T-cell (primary cell): ENCODE measurements at regions not wholly inside any gene's neighbourhood (a gene's known extent, or its start where the extent isn't known, plus 50 kb on each side); places are given as distances from the start of the nearest gene placed in this dataset.
"Not testable (repeated sequence)": the region's sequence is repeated elsewhere in the genome, so short reads cannot be mapped to it uniquely, and the experiment has no call there.

Experiments used
- ATAC-seq, 4 experiments: fragments of 200-7000 bp in 3 of 4; fragments of 150-1000 bp in 1 of 4; cut with Tn5 transposase; replicated peaks in 1 of 4; 1 replicate in 3 of 4; 2 replicates in 1 of 4; pipeline ENCODE4 v1.10.0; 2021; ENCODE audit warnings: moderate library complexity in 3 of 4, mild to moderate bottlenecking in 2 of 4, moderate number of reproducible peaks in 1 of 4
- CTCF ChIA-PET, 2 donors: fragments of 300-600 bp; sonication (Branson Sonifier 250); formaldehyde crosslinking; loops; one replicate each; lab custom pipeline; 2022; ENCODE audit warnings: antibody characterized with exemption in 2 of 2; lab: Charles Lee
- POLR2A ChIA-PET, 2 donors: fragments of 300-600 bp; sonication (Branson Sonifier 250); formaldehyde crosslinking; loops; one replicate each; lab custom pipeline; 2022; ENCODE audit warnings: antibody characterized with exemption in 2 of 2; lab: Charles Lee
- DNase-seq, 35 experiments: peaks; one replicate each; pipeline versions ENCODE4 v3.0.0 to v3.0.0-alpha.2; 2013 to 2023
- H3K27ac ChIP-seq: one replicate; pipeline ENCODE4 v1.5.1; 2013; ENCODE audit warnings: low read length
- H3K27me3 ChIP-seq, 2 experiments: replicated peaks in 1 of 2; 1 replicate in 1 of 2; 2 replicates in 1 of 2; pipeline versions ENCODE4 v1.6.1 to v1.7.0; 2013; ENCODE audit warnings: low read length in 1 of 2, mixed read lengths in 1 of 2; ENCODE audit not compliant: control insufficient read depth in 2 of 2, insufficient read depth in 2 of 2; ENCODE audit errors: extremely low read depth in 1 of 2
- H3K36me3 ChIP-seq, 2 donors: 1 replicate in 1 of 2; 2 replicates in 1 of 2; pipeline versions ENCODE4 v1.6.1 to v1.7.0; 2013; ENCODE audit warnings: low read length in 1 of 2; ENCODE audit not compliant: control insufficient read depth in 2 of 2, insufficient read depth in 1 of 2; ENCODE audit errors: extremely low read depth in 1 of 2
- H3K4me1 ChIP-seq, 2 experiments: 1 replicate in 1 of 2; 2 replicates in 1 of 2; pipeline versions ENCODE4 v1.6.1 to v1.7.0; 2013; ENCODE audit warnings: low read length in 2 of 2, mixed read lengths in 1 of 2; ENCODE audit not compliant: insufficient read depth in 2 of 2, control insufficient read depth in 1 of 2; ENCODE audit errors: extremely low read depth in 1 of 2
- H3K4me3 ChIP-seq, 2 donors: 1 replicate in 1 of 2; 2 replicates in 1 of 2; pipeline versions ENCODE4 v1.5.1 to v1.7.0; 2013; ENCODE audit warnings: mild to moderate bottlenecking in 2 of 2, low read length in 1 of 2, moderate library complexity in 1 of 2; ENCODE audit not compliant: control insufficient read depth in 1 of 2; ENCODE audit errors: extremely low read depth in 1 of 2
- H3K9me3 ChIP-seq: 2 replicates; pipeline ENCODE4 v1.7.0; 2013
- H3K27ac Mint-ChIP-seq, 2 donors: one replicate each; pipeline ENCODE4 v1.8.0; 2020 to 2021; ENCODE audit warnings: mild to moderate bottlenecking in 2 of 2, mixed read lengths in 2 of 2
- H3K27me3 Mint-ChIP-seq, 2 donors: one replicate each; pipeline ENCODE4 v1.8.0; 2021 to 2022; ENCODE audit warnings: mixed read lengths in 2 of 2
- H3K36me3 Mint-ChIP-seq: one replicate; pipeline ENCODE4 v1.8.0; 2021; ENCODE audit warnings: mixed read lengths
- H3K4me1 Mint-ChIP-seq, 3 donors: one replicate each; pipeline ENCODE4 v1.8.0; 2020 to 2022; ENCODE audit warnings: mixed read lengths in 3 of 3, mild to moderate bottlenecking in 1 of 3
- H3K4me3 Mint-ChIP-seq, 3 donors: one replicate each; pipeline ENCODE4 v1.8.0; 2020 to 2022; ENCODE audit warnings: mild to moderate bottlenecking in 3 of 3, mixed read lengths in 3 of 3, moderate library complexity in 3 of 3
- H3K9me3 Mint-ChIP-seq, 3 donors: one replicate each; pipeline ENCODE4 v1.8.0; 2020 to 2022; ENCODE audit warnings: mixed read lengths in 3 of 3
- WGBS: methylation state at CpG from one replicate; pipeline ENCODE4 v1.1.5; 2013; ENCODE audit warnings: missing lambda C conversion rate; ENCODE audit not compliant: insufficient coverage; 5-methylcytosine and 5-hydroxymethylcytosine counted together

- ChIA-PET CTCF (interaction anchor here in 1 of 2 donors (0.7 kb wide), 1 partner anchor 129 kb away, joined by 5 read pairs; no protein-coding TSS in a partner anchor), POLR2A (no interaction called here)
- H3K27me3 ChIP-seq, result no peaks in the 10 kb centered on the region
- H3K9me3 ChIP-seq, result no peaks in the 10 kb centered on the region
- H3K4me1 ChIP-seq, result no peaks in the 10 kb centered on the region
- no peaks in the 10 kb centered on the region for H3K36me3 Mint-ChIP-seq
- no peak overlapping the region for H3K27ac Mint-ChIP-seq
- no peaks in the 10 kb centered on the region for H3K27me3 Mint-ChIP-seq
- no peak overlapping the region for H3K4me3 Mint-ChIP-seq
- H3K4me3 ChIP-seq, result no peak overlapping the region
- DNase-seq (no peak), ATAC-seq (no peak)
- no peaks in the 10 kb centered on the region for H3K36me3 ChIP-seq
- no peaks in the 10 kb centered on the region for H3K4me1 Mint-ChIP-seq
- no peak overlapping the region for H3K27ac ChIP-seq
- H3K9me3 Mint-ChIP-seq, result peaks cover 0 to 3% (median 0%) of the 10 kb centered on the region in 3 donors
- no CpG with 5 or more reads among the region's 2 CpGs for WGBS
These were observed 70.4 kb downstream of the TDRD15 start for GRCh38 chr2:21194147-21194546.

GRCh38 chr2:21194858-21195271 is 71.1 kb downstream of the TDRD15 start:
- Mint-ChIP-seq H3K27me3 (no peaks in the 10 kb centered on the region), H3K27ac (no peak overlapping the region), H3K4me3 (no peak overlapping the region), H3K4me1 (no peaks in the 10 kb centered on the region), H3K36me3 (no peaks in the 10 kb centered on the region), H3K9me3 (peaks cover 0 to 3% (median 0%) of the 10 kb centered on the region in 3 donors)
- Histone ChIP-seq H3K9me3 (no peaks in the 10 kb centered on the region), H3K27ac (no peak overlapping the region), H3K36me3 (no peaks in the 10 kb centered on the region), H3K4me3 (no peak overlapping the region), H3K27me3 (no peaks in the 10 kb centered on the region), H3K4me1 (no peaks in the 10 kb centered on the region)
- ChIA-PET POLR2A (no interaction called here), CTCF (interaction anchor here in 1 of 2 donors (0.7 kb wide), 1 partner anchor 130 kb away, joined by 5 read pairs; no protein-coding TSS in a partner anchor)
- no peak for DNase-seq
- ATAC-seq, result no peak
- no CpG with 5 or more reads among the region's 2 CpGs for WGBS

DNA sequence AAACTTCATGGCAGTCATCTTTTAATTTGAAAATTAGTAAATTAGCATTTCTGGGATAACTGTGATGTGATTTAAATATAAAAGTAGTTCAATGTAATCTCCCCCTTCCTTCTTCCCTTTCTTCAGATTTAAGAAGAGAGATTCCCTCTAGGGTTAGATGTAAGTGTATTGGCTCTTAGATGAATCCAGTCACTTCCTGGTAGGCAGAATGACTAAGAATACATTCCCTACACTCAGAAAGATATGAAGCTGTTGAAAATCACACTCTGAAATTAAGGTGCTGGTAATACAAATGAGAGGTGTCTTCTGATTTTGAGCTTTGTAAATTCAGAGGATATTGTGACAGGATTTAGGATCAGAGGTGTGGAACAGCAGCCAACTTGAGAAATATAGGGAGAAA is 71.6 kb downstream of the TDRD15 start:
- no peaks in the 10 kb centered on the region for H3K4me1 Mint-ChIP-seq
- Histone ChIP-seq H3K4me3 (no peak overlapping the region), H3K9me3 (no peaks in the 10 kb centered on the region), H3K36me3 (no peaks in the 10 kb centered on the region), H3K4me1 (no peaks in the 10 kb centered on the region), H3K27me3 (no peaks in the 10 kb centered on the region), H3K27ac (no peak overlapping the region)
- H3K4me3 Mint-ChIP-seq, result no peak overlapping the region
- H3K36me3 Mint-ChIP-seq, result no peaks in the 10 kb centered on the region
- DNase-seq, result no peak
- peaks cover 0 to 3% (median 0%) of the 10 kb centered on the region in 3 donors for H3K9me3 Mint-ChIP-seq
- ATAC-seq, result no peak
- no peak overlapping the region for H3K27ac Mint-ChIP-seq
- ChIA-PET CTCF (no interaction called here), POLR2A (no interaction called here)
- no peaks in the 10 kb centered on the region for H3K27me3 Mint-ChIP-seq

DNA sequence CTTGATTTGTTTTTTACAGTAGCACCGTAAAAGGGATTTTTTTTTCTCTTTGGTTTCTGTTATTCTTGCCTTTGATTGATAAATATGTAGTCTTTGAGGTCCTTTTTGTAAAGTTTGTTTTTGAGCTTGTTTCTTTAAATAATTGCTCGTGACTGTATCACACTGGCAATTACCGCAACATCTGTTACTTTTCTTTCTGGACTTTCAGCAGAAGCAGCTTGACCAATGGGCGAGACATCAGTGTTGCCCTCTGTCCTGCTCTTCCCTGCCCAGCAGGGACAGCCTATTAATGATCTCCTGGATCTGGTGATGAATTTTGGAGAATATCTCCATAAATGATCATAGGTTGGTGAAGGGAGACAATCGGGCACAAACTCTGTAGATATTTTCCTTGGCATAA is 74.9 kb downstream of the TDRD15 start:
- ATAC-seq (no peak), DNase-seq (no peak)
- no peak overlapping the region for H3K4me3 Mint-ChIP-seq
- Histone ChIP-seq H3K36me3 (no peaks in the 10 kb centered on the region), H3K27ac (no peak overlapping the region), H3K4me3 (no peak overlapping the region), H3K9me3 (no peaks in the 10 kb centered on the region), H3K27me3 (no peaks in the 10 kb centered on the region), H3K4me1 (no peaks in the 10 kb centered on the region)
- WGBS, result no CpG with 5 or more reads among the region's 5 CpGs
- no peak overlapping the region for H3K27ac Mint-ChIP-seq
- no peaks in the 10 kb centered on the region for H3K4me1 Mint-ChIP-seq
- no peaks in the 10 kb centered on the region for H3K27me3 Mint-ChIP-seq
- H3K9me3 Mint-ChIP-seq, result no peaks in the 10 kb centered on the region
- CTCF ChIA-PET, result no interaction called here
- POLR2A ChIA-PET, result no interaction called here
- no peaks in the 10 kb centered on the region for H3K36me3 Mint-ChIP-seq

GRCh38 chr2:21203976-21204375 is 80.2 kb downstream of the TDRD15 start:
- POLR2A ChIA-PET, result no interaction called here
- CTCF ChIA-PET, result no interaction called here
- Mint-ChIP-seq H3K9me3 (peaks cover 0 to 6% (median 0%) of the 10 kb centered on the region in 3 donors), H3K27me3 (no peaks in the 10 kb centered on the region), H3K4me3 (no peak overlapping the region), H3K4me1 (no peaks in the 10 kb centered on the region), H3K27ac (no peak overlapping the region), H3K36me3 (no peaks in the 10 kb centered on the region)
- H3K36me3 ChIP-seq, result no peaks in the 10 kb centered on the region
- H3K27ac ChIP-seq, result no peak overlapping the region
- H3K9me3 ChIP-seq, result no peaks in the 10 kb centered on the region
- no peak overlapping the region for H3K4me3 ChIP-seq
- no peaks in the 10 kb centered on the region for H3K27me3 ChIP-seq
- DNase-seq (no peak), ATAC-seq (no peak)
- no peaks in the 10 kb centered on the region for H3K4me1 ChIP-seq

- peaks cover 0 to 13% (median 0%) of the 10 kb centered on the region in 3 donors for H3K9me3 Mint-ChIP-seq
- H3K4me1 Mint-ChIP-seq, H3K27me3 Mint-ChIP-seq, H3K4me1 ChIP-seq, ATAC-seq, POLR2A ChIA-PET, H3K36me3 Mint-ChIP-seq, H3K27ac Mint-ChIP-seq, H3K4me3 ChIP-seq, H3K4me3 Mint-ChIP-seq, CTCF ChIA-PET, H3K36me3 ChIP-seq, H3K27me3 ChIP-seq, DNase-seq, H3K9me3 ChIP-seq, H3K27ac ChIP-seq: not testable (repeated sequence)
- WGBS, result 100% methylated on average over 5 of the region's 10 CpGs
These were observed 90.3 kb downstream of the TDRD15 start for GRCh38 chr2:21214085-21214484.

- H3K27me3 ChIP-seq, result no peaks in the 10 kb centered on the region
- no peaks in the 10 kb centered on the region for H3K4me1 ChIP-seq
- H3K36me3 ChIP-seq, result no peaks in the 10 kb centered on the region
- no peaks in the 10 kb centered on the region for H3K9me3 ChIP-seq
- CTCF ChIA-PET, result no interaction called here
- H3K4me3 ChIP-seq, result no peak overlapping the region
- Mint-ChIP-seq H3K27ac (no peak overlapping the region), H3K27me3 (no peaks in the 10 kb centered on the region), H3K4me1 (no peaks in the 10 kb centered on the region), H3K36me3 (no peaks in the 10 kb centered on the region), H3K4me3 (no peak overlapping the region), H3K9me3 (peaks cover 0 to 13% (median 0%) of the 10 kb centered on the region in 3 donors)
- DNase-seq (no peak), ATAC-seq (no peak)
- POLR2A ChIA-PET, result no interaction called here
- H3K27ac ChIP-seq, result no peak overlapping the region
These were observed 93.7 kb downstream of the TDRD15 start for GRCh38 chr2:21217442-21217841.
